ENCODE measurements at regions not wholly inside any gene's neighbourhood (a gene's known extent, or its start where the extent isn't known, plus 50 kb on each side); places are given as distances from the start of the nearest gene placed in this dataset.

GRCh38 chrX:9390121-9390520 lies 74.7 kb upstream of the TBL1X start:
- no peaks in the 10 kb centered on the region for H3K36me3 Mint-ChIP-seq (ENCODE audit: low read depth)
- H3K4me3 Mint-ChIP-seq = no peak overlapping the region
- no peak for TF ChIP-seq CTCF (IDR thresholded peaks at IDR 0.05)
- no peaks in the 10 kb centered on the region for H3K9me3 Mint-ChIP-seq
- H3K27ac Mint-ChIP-seq = no peak overlapping the region
- peaks cover 2% of the 10 kb centered on the region for H3K27me3 Mint-ChIP-seq (ENCODE audit: insufficient read depth)
- DNase-seq = peak; percentile 6
- H3K4me1 Mint-ChIP-seq (ENCODE audit: low read depth) = peaks cover 12% of the 10 kb centered on the region

- Mint-ChIP-seq H3K4me3 (no peak overlapping the region), H3K36me3 (ENCODE audit: low read depth) (no peaks in the 10 kb centered on the region)
These were observed 74.0 kb upstream of the TBL1X start for GRCh38 chrX:9390693-9391368.

GRCh38 chrX:9392445-9392844 lies 72.4 kb upstream of the TBL1X start:
- peaks cover 12% of the 10 kb centered on the region for H3K4me1 Mint-ChIP-seq (ENCODE audit: low read depth)
- H3K27me3 Mint-ChIP-seq (ENCODE audit: insufficient read depth) = peaks cover 2% of the 10 kb centered on the region
- no peak for TF ChIP-seq CTCF (IDR thresholded peaks at IDR 0.05)
- peak; percentile 30 for DNase-seq
- no peak overlapping the region for H3K27ac Mint-ChIP-seq
- H3K4me3 Mint-ChIP-seq = no peak overlapping the region
- no peaks in the 10 kb centered on the region for H3K36me3 Mint-ChIP-seq (ENCODE audit: low read depth)
- H3K9me3 Mint-ChIP-seq = no peaks in the 10 kb centered on the region

More at GRCh38 chrX:9390693-9391368, 74.0 kb upstream of the TBL1X start:
- no peaks in the 10 kb centered on the region for H3K9me3 Mint-ChIP-seq
- H3K27me3 Mint-ChIP-seq (ENCODE audit: insufficient read depth) = peaks cover under 1% of the 10 kb centered on the region
- TF ChIP-seq CTCF (IDR thresholded peaks at IDR 0.05) = no peak
- no peak for DNase-seq
- peaks cover 12% of the 10 kb centered on the region for H3K4me1 Mint-ChIP-seq (ENCODE audit: low read depth)
- no peak overlapping the region for H3K27ac Mint-ChIP-seq

- Mint-ChIP-seq H3K27ac (no peak overlapping the region), H3K36me3 (ENCODE audit: low read depth) (no peaks in the 10 kb centered on the region), H3K9me3 (no peaks in the 10 kb centered on the region), H3K4me3 (no peak overlapping the region), H3K4me1 (ENCODE audit: low read depth) (peaks cover 12% of the 10 kb centered on the region), H3K27me3 (ENCODE audit: insufficient read depth) (peaks cover 2% of the 10 kb centered on the region)
- no peak for TF ChIP-seq CTCF (IDR thresholded peaks at IDR 0.05)
- DNase-seq = no peak
These were observed 71.3 kb upstream of the TBL1X start for GRCh38 chrX:9393571-9393970.

GRCh38 chrX:9394212-9394611 lies 70.6 kb upstream of the TBL1X start:
- H3K4me3 Mint-ChIP-seq = no peak overlapping the region
- no peak for TF ChIP-seq CTCF (IDR thresholded peaks at IDR 0.05)

More at GRCh38 chrX:9394212-9394611, 70.6 kb upstream of the TBL1X start:
- no peak overlapping the region for H3K27ac Mint-ChIP-seq
- no peaks in the 10 kb centered on the region for H3K9me3 Mint-ChIP-seq
- H3K36me3 Mint-ChIP-seq (ENCODE audit: low read depth) = no peaks in the 10 kb centered on the region
- peaks cover 2% of the 10 kb centered on the region for H3K27me3 Mint-ChIP-seq (ENCODE audit: insufficient read depth)
- peaks cover 12% of the 10 kb centered on the region for H3K4me1 Mint-ChIP-seq (ENCODE audit: low read depth)
- DNase-seq = no peak
